HEK293T (cell line): ENCODE measurements at regions not wholly inside any gene's neighbourhood (a gene's known extent, or its start where the extent isn't known, plus 50 kb on each side); places are given as distances from the start of the nearest gene placed in this dataset.

Experiments used
- ARNT ChIP-seq: fragments of 450-650 bp; IDR thresholded peaks from 2 replicates; pipeline ENCODE4 v1.6.1; 2017; ENCODE audit warnings: mild to moderate bottlenecking
- BHLHE40 ChIP-seq: fragments of 450-650 bp; IDR thresholded peaks from 2 replicates; pipeline ENCODE4 v1.6.1; 2016; ENCODE audit warnings: mild to moderate bottlenecking, moderate library complexity, borderline replicate concordance
- ELF4 ChIP-seq: fragments of 450-650 bp; IDR thresholded peaks from 2 replicates; pipeline ENCODE4 v1.6.1; 2017; ENCODE audit warnings: antibody characterized with exemption
- FOXA1 ChIP-seq: fragments of 450-650 bp; IDR thresholded peaks from 2 replicates; pipeline ENCODE4 v1.6.1; 2016; ENCODE audit warnings: mild to moderate bottlenecking
- FOXM1 ChIP-seq: fragments of 450-650 bp; IDR thresholded peaks from 2 replicates; pipeline ENCODE4 v1.6.1; 2017; ENCODE audit warnings: mild to moderate bottlenecking, borderline replicate concordance
- HDGF ChIP-seq: fragments of 450-650 bp; IDR thresholded peaks from 2 replicates; pipeline ENCODE4 v1.6.1; 2017; ENCODE audit warnings: antibody characterized with exemption, borderline replicate concordance
- L3MBTL2 ChIP-seq: fragments of 450-650 bp; conservative IDR thresholded peaks from 2 replicates; pipeline ENCODE4 v1.6.1; 2016; ENCODE audit warnings: mild to moderate bottlenecking
- NFRKB ChIP-seq: fragments of 450-650 bp; IDR thresholded peaks from 2 replicates; pipeline ENCODE4 v1.6.1; 2016; ENCODE audit warnings: mild to moderate bottlenecking, moderate library complexity
- PKNOX1 ChIP-seq: fragments of 450-650 bp; IDR thresholded peaks from 2 replicates; pipeline ENCODE4 v1.6.1; 2016
- SP1 ChIP-seq: fragments of 450-650 bp; IDR thresholded peaks from 2 replicates; pipeline ENCODE4 v1.6.1; 2017
- SUZ12 ChIP-seq: fragments of 450-650 bp; IDR thresholded peaks from 2 replicates; pipeline ENCODE4 v1.6.1; 2016; ENCODE audit warnings: mild to moderate bottlenecking
- TARDBP ChIP-seq: fragments of 450-650 bp; IDR thresholded peaks from 2 replicates; pipeline ENCODE4 v1.6.1; 2016

DNA sequence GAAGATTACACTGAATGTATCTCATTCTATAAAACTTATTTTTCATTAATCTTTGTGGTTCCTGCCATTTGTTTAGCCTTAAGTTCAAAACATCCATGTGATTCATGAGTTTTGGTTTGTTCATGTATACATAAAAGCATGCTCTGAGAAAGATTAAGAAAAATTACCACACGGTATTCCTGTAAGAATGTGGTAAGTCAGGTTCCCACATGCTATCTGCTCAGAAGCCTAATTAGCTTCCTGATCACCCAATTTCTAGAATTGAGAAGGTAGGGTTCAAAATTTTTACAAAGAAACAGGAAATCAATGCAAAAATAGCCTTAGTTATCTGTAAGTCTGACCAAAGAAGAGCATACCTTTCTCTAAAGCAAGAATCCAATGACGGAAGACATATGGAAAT is 241.6 kb upstream of the VRK2 start:
- no peak for TF ChIP-seq SP1
- TF ChIP-seq BHLHE40, result no peak
- TF ChIP-seq FOXA1, result no peak
- no peak for TF ChIP-seq SUZ12
- no peak for TF ChIP-seq NFRKB
- TF ChIP-seq ELF4, result no peak
- TF ChIP-seq FOXM1, result no peak
- no peak for TF ChIP-seq PKNOX1
- no peak for TF ChIP-seq HDGF
- TF ChIP-seq ARNT, result no peak
- TF ChIP-seq TARDBP, result no peak
- TF ChIP-seq L3MBTL2, result no peak
